Fibroblast of skin of left quadriceps (primary cell): ENCODE measurements at regions not wholly inside any gene's neighbourhood (a gene's known extent, or its start where the extent isn't known, plus 50 kb on each side); places are given as distances from the start of the nearest gene placed in this dataset.
"Not testable (repeated sequence)": the region's sequence is repeated elsewhere in the genome, so short reads cannot be mapped to it uniquely, and the experiment has no call there.

Source experiments
- DNase-seq, 2 experiments: peaks; one replicate each; pipeline ENCODE4 v3.0.0-alpha.2; 2013; ENCODE audit warnings: low read depth in 2 of 2

- DNase-seq, result no peak
These were observed 165.6 kb upstream of the PRICKLE2 start for GRCh38 chr3:64390893-64391292.

- DNase-seq, result no peak
These were observed 163.6 kb upstream of the PRICKLE2 start for GRCh38 chr3:64388886-64389285.

GRCh38 chr3:64387688-64388087 is 162.4 kb upstream of the PRICKLE2 start:
- DNase-seq, result no peak

GRCh38 chr3:64385277-64385676 is 160.0 kb upstream of the PRICKLE2 start:
- DNase-seq, result no peak

GRCh38 chr3:64384561-64384960 is 159.3 kb upstream of the PRICKLE2 start:
- DNase-seq, result no peak

GRCh38 chr3:64382153-64382552 is 156.9 kb upstream of the PRICKLE2 start:
- DNase-seq, result no peak

GRCh38 chr3:64381367-64381766 is 156.1 kb upstream of the PRICKLE2 start:
- no peak for DNase-seq

- DNase-seq, result no peak
These were observed 155.3 kb upstream of the PRICKLE2 start for GRCh38 chr3:64380546-64380945.

- DNase-seq, result no peak
These were observed 154.0 kb upstream of the PRICKLE2 start for GRCh38 chr3:64379221-64379620.

- DNase-seq, result no peak
These were observed 152.7 kb upstream of the PRICKLE2 start for GRCh38 chr3:64377942-64378341.

GRCh38 chr3:64375737-64376136 is 150.5 kb upstream of the PRICKLE2 start:
- DNase-seq, result no peak

GRCh38 chr3:64369390-64369789 is 144.1 kb upstream of the PRICKLE2 start:
- no peak for DNase-seq

- DNase-seq, result no peak
These were observed 143.2 kb upstream of the PRICKLE2 start for GRCh38 chr3:64368257-64369020.

GRCh38 chr3:64365877-64366276 is 140.6 kb upstream of the PRICKLE2 start:
- no peak for DNase-seq

- no peak for DNase-seq
These were observed 138.6 kb upstream of the PRICKLE2 start for GRCh38 chr3:64363842-64364241.

- no peak for DNase-seq
These were observed 136.9 kb upstream of the PRICKLE2 start for GRCh38 chr3:64361962-64362735.

GRCh38 chr3:64361036-64361435 is 135.8 kb upstream of the PRICKLE2 start:
- not testable (repeated sequence) for DNase-seq

GRCh38 chr3:64360280-64360679 is 135.0 kb upstream of the PRICKLE2 start:
- DNase-seq, result no peak

GRCh38 chr3:64359735-64360134 is 134.5 kb upstream of the PRICKLE2 start:
- no peak for DNase-seq

- no peak for DNase-seq
These were observed 133.6 kb upstream of the PRICKLE2 start for GRCh38 chr3:64358853-64359252.

- DNase-seq, result no peak
These were observed 132.9 kb upstream of the PRICKLE2 start for GRCh38 chr3:64358176-64358575.

GRCh38 chr3:64357481-64357880 is 132.2 kb upstream of the PRICKLE2 start:
- no peak for DNase-seq

GRCh38 chr3:64355401-64355807 is 130.1 kb upstream of the PRICKLE2 start:
- no peak for DNase-seq
